Large intestine (tissue), 3 donors: ENCODE measurements at regions not wholly inside any gene's neighbourhood (a gene's known extent, or its start where the extent isn't known, plus 50 kb on each side); places are given as distances from the start of the nearest gene placed in this dataset.

Experiments used
- DNase-seq, 2 donors: peaks; one replicate each; pipeline versions ENCODE4 v3.0.0 to v3.0.0-alpha.2; 2013
- H3K27ac ChIP-seq: one replicate; pipeline ENCODE4 v1.5.1; 2013; ENCODE audit warnings: low read length
- H3K27me3 ChIP-seq: 2 replicates; pipeline ENCODE4 v1.6.1; 2013; ENCODE audit warnings: low read length; ENCODE audit not compliant: control insufficient read depth, insufficient read depth
- H3K36me3 ChIP-seq: 2 replicates; pipeline ENCODE4 v1.6.1; 2013; ENCODE audit warnings: low read length; ENCODE audit not compliant: control insufficient read depth, insufficient read depth
- H3K4me1 ChIP-seq: one replicate; pipeline ENCODE4 v1.6.1; 2013; ENCODE audit warnings: low read length; ENCODE audit not compliant: control insufficient read depth, insufficient read depth
- H3K4me3 ChIP-seq: one replicate; pipeline ENCODE4 v1.5.1; 2013; ENCODE audit warnings: low read length
- H3K9me3 ChIP-seq: one replicate; pipeline ENCODE4 v1.6.1; 2013; ENCODE audit warnings: mild to moderate bottlenecking, low read depth, low read length, moderate library complexity; ENCODE audit not compliant: control insufficient read depth
- WGBS: methylation state at CpG from one replicate; pipeline ENCODE4 v1.1.5; 2013; ENCODE audit warnings: low lambda C conversion rate; ENCODE audit not compliant: insufficient coverage; 5-methylcytosine and 5-hydroxymethylcytosine counted together

GRCh38 chr1:232538943-232539302 is 91.0 kb downstream of the SIPA1L2 start:
- WGBS = 83% methylated on average over 2 of the region's 5 CpGs

GRCh38 chr1:232538224-232538942 is 91.5 kb downstream of the SIPA1L2 start:
- no peaks in the 10 kb centered on the region for H3K36me3 ChIP-seq
- WGBS = 100% methylated on average over 1 of the region's 3 CpGs
- H3K4me3 ChIP-seq = no peak overlapping the region
- H3K9me3 ChIP-seq = no peaks in the 10 kb centered on the region
- H3K27ac ChIP-seq = no peak overlapping the region
- no peaks in the 10 kb centered on the region for H3K4me1 ChIP-seq
- no peak for DNase-seq
- no peaks in the 10 kb centered on the region for H3K27me3 ChIP-seq

More at GRCh38 chr1:232538943-232539302, 91.0 kb downstream of the SIPA1L2 start:
- Histone ChIP-seq H3K9me3 (no peaks in the 10 kb centered on the region), H3K4me1 (no peaks in the 10 kb centered on the region), H3K27me3 (no peaks in the 10 kb centered on the region), H3K27ac (no peak overlapping the region), H3K36me3 (no peaks in the 10 kb centered on the region), H3K4me3 (no peak overlapping the region)
- no peak for DNase-seq

GRCh38 chr1:232534552-232535517 is 95.1 kb downstream of the SIPA1L2 start:
- DNase-seq = no peak
- WGBS = 87% methylated on average over 5 of the region's 10 CpGs
- no peaks in the 10 kb centered on the region for H3K36me3 ChIP-seq
- H3K27ac ChIP-seq = no peak overlapping the region
- H3K9me3 ChIP-seq = no peaks in the 10 kb centered on the region
- no peaks in the 10 kb centered on the region for H3K27me3 ChIP-seq
- H3K4me3 ChIP-seq = no peak overlapping the region
- H3K4me1 ChIP-seq = no peaks in the 10 kb centered on the region

- WGBS = no CpG with 5 or more reads among the region's 1 CpG
- Histone ChIP-seq H3K4me3 (no peak overlapping the region), H3K27me3 (no peaks in the 10 kb centered on the region), H3K9me3 (no peaks in the 10 kb centered on the region), H3K4me1 (no peaks in the 10 kb centered on the region), H3K27ac (no peak overlapping the region), H3K36me3 (no peaks in the 10 kb centered on the region)
- DNase-seq = no peak
Observed at GRCh38 chr1:232533328-232533727, 96.6 kb downstream of the SIPA1L2 start.

- no CpG with 5 or more reads among the region's 2 CpGs for WGBS
- H3K4me1 ChIP-seq = no peaks in the 10 kb centered on the region
- no peaks in the 10 kb centered on the region for H3K36me3 ChIP-seq
- H3K27ac ChIP-seq = no peak overlapping the region
- H3K4me3 ChIP-seq = no peak overlapping the region
- H3K27me3 ChIP-seq = no peaks in the 10 kb centered on the region
- DNase-seq = no peak
- no peaks in the 10 kb centered on the region for H3K9me3 ChIP-seq
Observed at GRCh38 chr1:232532901-232533300, 97.0 kb downstream of the SIPA1L2 start.

GRCh38 chr1:232531291-232531690 is 98.6 kb downstream of the SIPA1L2 start:
- no peak for DNase-seq
- Histone ChIP-seq H3K4me1 (no peaks in the 10 kb centered on the region), H3K27me3 (no peaks in the 10 kb centered on the region), H3K9me3 (no peaks in the 10 kb centered on the region), H3K27ac (no peak overlapping the region), H3K4me3 (no peak overlapping the region), H3K36me3 (no peaks in the 10 kb centered on the region)
- WGBS = 80% methylated on average over 1 of the region's 3 CpGs

DNA sequence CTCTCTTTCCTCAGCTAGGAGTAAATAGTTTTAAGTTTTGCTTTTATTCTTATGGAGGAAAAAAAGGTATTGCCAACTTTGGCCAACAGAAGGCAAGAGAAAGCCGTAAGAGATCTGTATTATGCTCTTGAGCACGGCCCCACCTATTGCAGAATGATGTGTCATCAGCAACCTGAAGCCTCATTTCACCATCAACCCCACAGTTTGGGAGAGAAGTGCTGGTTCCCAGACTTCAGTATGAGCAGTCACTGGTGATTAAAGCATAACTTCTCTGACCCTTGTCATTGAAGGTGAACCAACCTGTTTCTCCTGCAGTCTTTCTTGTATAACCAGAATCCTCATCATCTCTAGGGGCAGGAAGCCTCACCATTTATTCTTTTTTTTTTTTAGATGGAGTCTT is 100.2 kb downstream of the SIPA1L2 start:
- H3K27me3 ChIP-seq = no peaks in the 10 kb centered on the region
- DNase-seq = no peak
- H3K9me3 ChIP-seq = no peaks in the 10 kb centered on the region
- no CpG with 5 or more reads among the region's 2 CpGs for WGBS
- H3K4me3 ChIP-seq = no peak overlapping the region
- no peaks in the 10 kb centered on the region for H3K4me1 ChIP-seq
- H3K27ac ChIP-seq = no peak overlapping the region
- no peaks in the 10 kb centered on the region for H3K36me3 ChIP-seq

- no peaks in the 10 kb centered on the region for H3K27me3 ChIP-seq
- no peak for DNase-seq
- no CpG with 5 or more reads among the region's 2 CpGs for WGBS
- no peaks in the 10 kb centered on the region for H3K9me3 ChIP-seq
- no peak overlapping the region for H3K27ac ChIP-seq
- H3K36me3 ChIP-seq = no peaks in the 10 kb centered on the region
- H3K4me3 ChIP-seq = no peak overlapping the region
- H3K4me1 ChIP-seq = no peaks in the 10 kb centered on the region
Observed at GRCh38 chr1:232528472-232529089, 101.4 kb downstream of the SIPA1L2 start.

GRCh38 chr1:232524056-232524455 is 105.9 kb downstream of the SIPA1L2 start:
- H3K27ac ChIP-seq = no peak overlapping the region
- 67% methylated on average over 1 of the region's 2 CpGs for WGBS
- no peaks in the 10 kb centered on the region for H3K36me3 ChIP-seq
- H3K27me3 ChIP-seq = no peaks in the 10 kb centered on the region
- H3K4me3 ChIP-seq = no peak overlapping the region
- no peaks in the 10 kb centered on the region for H3K9me3 ChIP-seq
- DNase-seq = no peak
- no peaks in the 10 kb centered on the region for H3K4me1 ChIP-seq

DNA sequence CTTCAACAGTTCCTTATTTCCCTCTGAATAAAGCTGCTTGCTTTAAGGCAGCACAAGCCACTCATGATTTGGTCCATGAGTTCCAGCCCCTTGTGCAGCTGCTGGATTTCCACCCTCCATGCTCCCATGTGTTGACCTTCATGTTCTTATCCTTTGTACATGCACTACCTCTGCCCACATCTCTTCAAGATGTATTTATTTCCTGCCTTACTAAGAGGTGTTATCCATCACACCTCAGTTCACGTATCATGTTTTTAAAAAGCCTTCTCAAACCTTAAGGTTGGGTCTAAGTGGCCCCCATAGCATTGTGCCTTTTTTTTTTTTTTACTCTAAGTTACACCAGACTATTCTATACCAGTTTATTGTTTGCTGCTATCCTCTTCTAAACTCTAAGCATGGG is 107.7 kb downstream of the SIPA1L2 start:
- 86% methylated on average over 1 of the region's 1 CpG for WGBS
- no peaks in the 10 kb centered on the region for H3K4me1 ChIP-seq
- no peaks in the 10 kb centered on the region for H3K36me3 ChIP-seq
- no peak overlapping the region for H3K4me3 ChIP-seq
- no peak overlapping the region for H3K27ac ChIP-seq
- H3K9me3 ChIP-seq = no peaks in the 10 kb centered on the region
- DNase-seq = no peak
- no peaks in the 10 kb centered on the region for H3K27me3 ChIP-seq
